Transverse colon (tissue), 4 donors: ENCODE measurements at regions not wholly inside any gene's neighbourhood (a gene's known extent, or its start where the extent isn't known, plus 50 kb on each side); places are given as distances from the start of the nearest gene placed in this dataset.

Experiments used
- EP300 ChIP-seq: sonication (generic); formaldehyde crosslinking; IDR thresholded peaks from one replicate; pipeline ENCODE4 v1.6.1; 2017; ENCODE audit warnings: antibody characterized with exemption, low read depth
- POLR2A ChIP-seq: fragments of 450-650 bp; IDR thresholded peaks from one replicate; pipeline ENCODE4 v1.6.1; 2016; ENCODE audit warnings: antibody characterized with exemption, mild to moderate bottlenecking, moderate library complexity
- POLR2AphosphoS5 ChIP-seq, 3 donors: sonication (generic); formaldehyde crosslinking; IDR thresholded peaks; one replicate each; pipeline ENCODE4 v1.6.1; 2016; ENCODE audit warnings: antibody characterized with exemption in 3 of 3
- TF ChIP-seq, protein P1 (sequence below), 5 experiments: fragments of 200-600 bp in 3 of 5; fragments of 450-650 bp in 2 of 5; sonication (generic) in 3 of 5; IDR thresholded peaks; 1 replicate in 2 of 5; 2 replicates in 3 of 5; pipeline ENCODE4 v1.5.1; 2016 to 2017; ENCODE audit warnings: antibody characterized with exemption in 5 of 5, inconsistent platforms in 3 of 5, mild to moderate bottlenecking in 2 of 5, moderate library complexity in 1 of 5

DNA sequence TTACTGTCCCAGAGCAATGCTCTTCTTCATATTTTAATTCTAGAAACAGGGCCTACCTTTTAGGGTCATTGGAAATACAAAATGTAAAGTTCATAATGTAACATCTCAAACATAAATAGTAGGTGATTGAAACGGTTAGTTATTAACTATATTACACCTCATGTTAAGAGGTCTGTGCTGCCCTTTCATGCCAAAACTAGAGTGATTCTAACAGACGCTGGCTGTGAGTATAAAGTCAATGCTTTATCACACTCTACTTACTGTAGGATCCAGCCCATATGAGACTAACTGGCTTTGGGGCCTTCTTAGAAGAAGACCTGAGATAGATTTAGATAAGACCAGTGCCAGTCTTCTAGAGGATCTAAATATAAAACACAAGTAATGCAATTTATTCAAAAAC lies 966.1 kb upstream of the SORCS1 start:
- TF ChIP-seq, protein P1, sequence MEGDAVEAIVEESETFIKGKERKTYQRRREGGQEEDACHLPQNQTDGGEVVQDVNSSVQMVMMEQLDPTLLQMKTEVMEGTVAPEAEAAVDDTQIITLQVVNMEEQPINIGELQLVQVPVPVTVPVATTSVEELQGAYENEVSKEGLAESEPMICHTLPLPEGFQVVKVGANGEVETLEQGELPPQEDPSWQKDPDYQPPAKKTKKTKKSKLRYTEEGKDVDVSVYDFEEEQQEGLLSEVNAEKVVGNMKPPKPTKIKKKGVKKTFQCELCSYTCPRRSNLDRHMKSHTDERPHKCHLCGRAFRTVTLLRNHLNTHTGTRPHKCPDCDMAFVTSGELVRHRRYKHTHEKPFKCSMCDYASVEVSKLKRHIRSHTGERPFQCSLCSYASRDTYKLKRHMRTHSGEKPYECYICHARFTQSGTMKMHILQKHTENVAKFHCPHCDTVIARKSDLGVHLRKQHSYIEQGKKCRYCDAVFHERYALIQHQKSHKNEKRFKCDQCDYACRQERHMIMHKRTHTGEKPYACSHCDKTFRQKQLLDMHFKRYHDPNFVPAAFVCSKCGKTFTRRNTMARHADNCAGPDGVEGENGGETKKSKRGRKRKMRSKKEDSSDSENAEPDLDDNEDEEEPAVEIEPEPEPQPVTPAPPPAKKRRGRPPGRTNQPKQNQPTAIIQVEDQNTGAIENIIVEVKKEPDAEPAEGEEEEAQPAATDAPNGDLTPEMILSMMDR (IDR thresholded peaks at IDR 0.05), result no peak
- TF ChIP-seq POLR2A (no peak), POLR2AphosphoS5 (IDR thresholded peaks at IDR 0.05) (no peak), EP300 (no peak)
